NCI-H1436 (cell line): ENCODE measurements at regions not wholly inside any gene's neighbourhood (a gene's known extent, or its start where the extent isn't known, plus 50 kb on each side); places are given as distances from the start of the nearest gene placed in this dataset.
"Not testable (repeated sequence)": the region's sequence is repeated elsewhere in the genome, so short reads cannot be mapped to it uniquely, and the experiment has no call there.

Source experiments
- DNase-seq: peaks from one replicate; lab custom pipeline; 2025; lab: John Stamatoyannopoulos, UW

DNA sequence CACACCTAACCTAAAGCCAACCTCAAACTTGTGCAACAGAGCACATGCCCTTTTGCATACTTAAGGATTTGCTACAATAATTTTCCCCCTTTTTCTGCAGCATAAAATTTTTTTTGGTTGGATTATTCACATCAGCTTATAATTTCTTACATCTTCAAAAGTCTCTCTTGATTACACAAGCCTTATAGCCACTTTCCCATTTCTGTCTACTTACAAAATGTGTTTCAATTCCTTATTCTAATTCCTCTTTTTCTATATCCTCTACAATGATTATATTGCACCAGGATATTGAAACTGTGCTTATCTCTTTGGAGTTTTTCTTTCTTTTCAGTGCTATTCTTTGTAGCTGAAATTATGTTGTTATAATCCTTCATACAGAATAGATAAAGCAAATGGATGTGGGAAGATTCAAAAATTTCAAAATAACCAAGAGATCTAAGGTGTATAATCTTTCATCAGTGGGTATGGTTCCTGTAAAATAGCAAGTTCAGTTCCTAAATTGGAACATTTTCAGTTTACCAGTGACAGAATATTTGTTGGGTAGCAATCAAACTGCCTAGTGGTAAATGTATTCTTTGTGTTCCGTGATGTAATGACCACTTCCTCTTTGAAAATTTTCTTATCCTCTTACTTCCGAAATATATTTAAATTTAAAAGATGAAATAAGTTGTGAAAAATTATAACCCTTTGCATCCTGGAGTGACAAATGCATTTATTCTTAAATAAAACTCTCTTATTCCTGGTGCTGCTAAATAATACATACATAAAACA lies 386.8 kb upstream of the CHD1 start:
- no peak for DNase-seq

DNA sequence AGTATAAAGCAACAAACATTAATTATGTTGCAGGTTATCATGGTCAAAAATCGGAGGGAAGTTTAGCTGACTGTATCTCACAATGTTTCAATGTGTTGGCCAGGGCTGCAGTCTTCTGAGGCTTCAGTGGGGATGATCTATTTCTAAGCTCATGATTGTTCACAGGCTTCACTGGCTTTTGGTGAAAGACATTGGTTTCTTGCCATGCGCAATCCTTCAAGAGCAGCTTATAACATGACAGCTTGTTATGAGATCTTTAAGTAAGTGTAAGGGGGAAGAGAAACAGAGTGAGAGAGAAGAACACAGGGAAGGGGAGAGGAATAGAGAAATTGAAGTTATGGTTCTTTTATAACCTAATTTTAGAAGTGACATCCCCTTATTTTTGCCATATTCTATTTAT lies 385.9 kb upstream of the CHD1 start:
- no peak for DNase-seq

DNA sequence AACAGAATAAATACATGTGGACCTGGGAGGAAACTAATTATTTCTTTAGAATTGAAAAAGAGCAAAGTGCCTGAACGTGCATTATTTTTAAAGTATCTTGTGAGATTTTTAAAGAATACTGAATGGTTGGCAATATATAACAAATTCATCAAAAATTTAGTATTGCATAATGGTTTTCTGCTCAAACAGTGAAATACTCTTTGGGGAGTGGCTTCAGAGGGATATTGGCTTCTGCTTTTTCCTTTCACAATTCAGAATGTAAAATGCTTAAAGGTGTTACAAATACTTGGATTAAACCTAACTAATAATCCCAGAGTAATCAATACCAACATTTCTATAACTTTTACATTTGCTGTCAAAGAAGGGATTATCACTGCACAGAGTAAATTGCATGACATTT lies 379.3 kb upstream of the CHD1 start:
- no peak for DNase-seq

DNA sequence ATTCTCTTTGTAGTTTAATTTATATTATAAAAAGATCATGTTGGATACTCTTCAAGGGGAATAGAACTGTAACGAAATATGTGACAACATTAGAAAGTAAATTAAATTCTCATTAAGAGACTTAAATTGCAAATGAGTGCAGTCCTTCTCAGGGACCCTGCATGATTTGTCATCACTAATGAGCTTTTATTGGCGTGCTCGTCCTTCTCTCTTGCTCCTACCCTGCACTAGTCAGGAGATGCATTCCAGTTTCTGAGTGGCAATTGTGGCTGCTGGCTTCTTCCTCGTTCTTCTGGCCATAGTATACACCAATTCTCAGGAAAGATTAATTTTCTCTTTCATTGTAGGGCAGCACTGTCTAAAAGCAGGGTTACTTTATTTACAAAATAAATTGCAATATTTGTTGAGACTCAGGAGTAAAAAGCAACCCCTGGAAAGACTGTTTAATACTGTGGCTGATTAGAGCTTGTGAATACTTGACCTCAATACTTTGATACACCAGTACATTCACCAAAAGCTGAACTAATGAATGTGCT lies 376.3 kb upstream of the CHD1 start:
- DNase-seq, result no peak

DNA sequence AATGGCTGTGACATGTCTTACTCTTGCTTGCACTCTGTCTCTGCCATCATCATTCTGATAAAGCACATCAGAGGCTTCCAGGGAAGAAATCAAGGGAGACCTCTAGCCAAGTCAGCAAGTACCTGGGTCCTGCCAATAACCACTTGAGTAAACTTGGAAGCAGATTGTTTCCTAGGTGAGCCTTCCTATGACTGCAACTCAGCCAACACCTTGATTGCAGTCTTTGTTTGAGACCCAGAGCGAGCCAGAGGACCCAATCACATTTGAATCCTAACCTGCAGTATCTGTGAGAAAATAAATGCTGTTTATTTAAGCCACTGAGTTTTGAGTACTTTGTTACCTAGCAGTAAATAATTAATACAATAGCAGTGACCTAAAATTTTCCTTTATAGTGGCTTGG lies 356.8 kb upstream of the CHD1 start:
- no peak for DNase-seq

DNA sequence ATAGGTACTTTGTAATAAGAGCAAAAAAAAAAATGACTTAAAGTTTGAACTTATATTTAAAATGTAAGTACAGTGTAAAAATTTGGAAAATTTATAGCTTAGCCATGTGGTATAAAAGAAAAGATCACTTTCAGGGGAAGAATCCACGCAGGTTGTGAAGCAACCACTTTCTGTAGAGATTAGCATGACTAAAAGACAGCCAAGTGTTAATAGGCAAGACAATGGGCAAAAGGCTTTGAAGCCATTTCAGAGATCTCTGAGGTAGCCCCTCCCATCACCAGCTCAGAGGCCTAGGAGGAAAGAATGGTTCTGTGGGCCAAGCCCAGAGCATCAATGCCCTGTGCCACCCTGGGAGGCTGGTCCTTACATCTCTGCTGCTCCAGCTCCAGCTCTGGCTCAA lies 346.3 kb upstream of the CHD1 start:
- DNase-seq, result no peak

DNA sequence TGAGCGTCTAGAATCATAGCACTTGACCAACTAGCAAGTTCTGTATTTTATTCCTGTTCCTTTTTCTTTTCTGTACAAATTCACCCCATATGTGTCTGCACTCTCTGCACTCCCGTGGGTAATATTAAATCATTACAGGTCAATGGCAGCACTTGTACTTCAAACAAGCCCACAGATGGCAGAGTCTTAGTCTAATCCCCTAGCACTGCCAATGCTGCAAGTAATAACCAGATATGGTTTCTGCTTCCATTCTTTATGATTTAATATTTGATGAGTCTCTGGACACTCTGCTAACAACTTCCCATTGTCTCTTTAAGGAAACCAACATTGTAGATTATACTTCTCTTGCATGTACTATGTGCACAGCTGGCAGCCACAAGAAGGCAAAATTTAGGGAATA lies 343.8 kb upstream of the CHD1 start:
- peak; percentile 22 for DNase-seq

DNA sequence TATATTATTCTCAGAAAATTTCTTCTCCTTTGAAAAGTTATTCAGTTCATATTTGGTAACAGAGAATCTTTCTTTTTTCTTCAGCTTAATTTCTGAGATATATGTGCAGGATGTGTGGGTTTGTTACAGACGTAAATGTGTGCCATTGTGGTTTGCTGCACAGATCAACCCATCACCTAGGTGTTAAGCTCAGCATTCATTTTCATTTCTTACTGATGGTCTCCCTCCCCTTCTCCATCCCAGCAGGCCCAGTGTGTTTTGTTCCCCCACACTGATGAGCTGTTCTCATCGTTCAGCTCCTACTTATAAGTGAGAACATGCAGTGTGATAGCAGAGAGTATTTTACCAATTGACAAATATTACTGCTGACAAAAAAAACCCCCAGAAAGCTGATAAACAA lies 330.0 kb upstream of the CHD1 start:
- DNase-seq, result no peak

DNA sequence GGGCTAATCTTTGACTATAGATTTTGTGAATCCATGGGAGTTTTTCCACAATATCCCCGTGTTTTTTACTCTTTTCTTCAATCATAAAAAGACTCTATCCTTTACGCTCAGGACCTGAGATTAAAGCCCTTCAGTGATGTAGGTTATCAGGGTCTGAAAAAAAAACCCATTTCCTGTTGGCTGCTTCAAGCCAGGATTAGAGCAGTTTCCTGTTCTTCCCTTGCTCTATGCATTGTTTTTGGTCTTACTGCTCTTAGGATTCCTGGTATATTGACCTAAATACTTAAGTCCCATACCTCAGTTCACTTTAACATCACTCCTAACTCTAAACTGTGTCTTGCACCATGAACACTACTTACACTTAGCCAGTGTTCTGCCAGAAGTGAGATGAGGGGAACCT lies 319.3 kb upstream of the CHD1 start:
- no peak for DNase-seq

DNA sequence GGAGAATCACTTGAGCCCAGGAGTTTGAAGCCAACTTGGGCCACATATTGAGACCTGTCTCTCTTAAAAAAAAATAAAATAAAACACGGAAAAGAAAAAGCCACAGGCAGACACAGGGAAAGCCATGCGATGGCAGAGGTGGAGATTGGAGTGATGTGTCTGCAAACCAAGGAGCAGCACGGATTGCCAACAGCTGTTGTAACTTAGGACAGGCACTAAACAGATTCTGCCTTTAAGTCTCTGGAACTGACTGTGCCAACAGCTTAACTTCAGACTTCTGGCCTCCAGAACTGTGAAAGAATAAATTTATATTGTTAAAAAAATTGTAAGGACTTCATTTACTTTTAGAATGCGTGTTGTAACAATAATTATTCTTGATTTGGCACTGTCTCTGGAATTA lies 318.5 kb upstream of the CHD1 start:
- DNase-seq, result no peak

DNA sequence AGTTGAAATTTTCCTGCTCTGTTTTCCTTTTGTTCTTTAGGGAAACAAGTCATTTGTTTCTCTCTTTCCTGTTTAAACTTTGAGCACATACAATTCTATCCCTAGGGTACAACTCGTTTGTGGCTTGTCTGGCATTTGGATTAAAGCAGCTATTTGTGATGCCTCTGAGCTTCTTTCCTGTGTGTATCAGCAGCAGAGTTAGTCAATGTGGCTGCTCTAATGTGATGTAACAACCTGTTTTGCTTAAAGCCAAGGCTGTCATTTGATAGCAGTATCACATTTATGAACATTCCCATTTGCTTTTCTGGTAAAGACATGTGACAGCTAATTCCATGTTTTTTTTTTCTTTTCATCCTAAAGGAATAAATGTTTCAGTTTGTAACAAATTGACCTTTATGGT lies 314.3 kb upstream of the CHD1 start:
- DNase-seq, result no peak

DNA sequence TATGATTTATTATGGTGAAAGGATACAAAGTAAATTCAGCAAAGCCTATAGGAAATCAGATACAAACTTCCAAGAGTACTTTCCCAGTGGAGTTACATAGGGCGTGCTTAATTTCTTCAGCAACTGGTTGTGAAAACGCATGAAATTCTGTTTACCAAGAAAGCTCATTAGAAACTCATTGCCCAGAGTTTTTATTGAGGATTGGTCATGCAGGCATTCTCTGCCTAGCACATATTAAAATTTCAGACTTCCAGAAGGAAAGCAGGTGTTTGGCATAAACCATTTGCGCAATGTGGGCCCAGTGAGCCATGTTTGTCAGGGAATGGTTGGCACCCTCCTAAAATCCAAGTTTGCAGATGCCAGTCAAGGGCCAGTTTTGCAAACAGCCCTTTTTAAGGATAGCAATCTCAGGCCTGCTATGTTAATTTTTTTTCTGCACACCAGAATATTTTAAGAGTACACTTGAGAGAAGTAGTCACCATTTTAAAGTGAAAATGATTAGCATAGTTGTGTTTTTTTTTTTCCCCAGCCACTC lies 311.1 kb upstream of the CHD1 start:
- DNase-seq, result no peak

DNA sequence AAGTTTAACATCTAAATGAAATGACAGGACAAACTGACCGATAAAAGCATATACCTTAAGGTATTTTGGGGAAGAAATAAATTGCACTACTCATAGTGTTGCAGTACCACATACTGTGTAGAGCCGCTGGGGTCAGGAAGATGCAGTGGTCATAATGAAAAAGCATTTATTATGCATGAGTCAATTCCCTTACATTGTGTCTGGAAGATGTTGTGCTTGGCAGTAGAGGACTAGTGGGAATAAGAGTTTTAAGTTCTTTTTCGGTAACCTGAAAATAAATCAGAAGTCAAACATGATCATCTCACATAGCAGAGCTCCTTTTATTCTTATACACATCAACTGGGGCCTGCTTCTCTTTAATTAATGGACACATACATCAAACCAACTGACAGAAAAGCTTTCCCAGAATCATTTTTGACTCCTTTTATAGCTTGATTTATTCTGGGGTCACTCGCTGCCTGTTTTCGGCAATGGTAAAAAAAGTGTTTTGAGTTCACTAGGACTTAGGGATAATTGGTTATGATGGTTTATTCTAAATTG lies 262.5 kb upstream of the CHD1 start:
- no peak for DNase-seq

DNA sequence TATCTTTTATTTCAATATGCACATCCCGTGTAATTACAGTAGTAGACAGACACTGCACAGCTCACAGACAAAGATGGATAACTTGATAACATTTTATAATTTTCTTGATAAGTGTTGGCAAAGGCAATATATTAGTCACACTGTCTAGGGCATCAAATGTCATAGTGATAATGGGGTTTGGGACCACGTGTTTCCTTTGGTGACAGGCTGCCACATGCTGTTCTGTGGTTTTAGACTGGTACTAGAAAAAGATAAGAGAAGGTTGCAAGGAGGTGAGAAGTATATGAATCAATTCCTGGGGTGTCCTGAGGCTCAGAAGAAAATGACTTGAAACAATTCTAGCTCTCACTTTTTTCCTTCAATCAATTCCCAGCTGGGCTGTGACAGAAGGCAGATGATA lies 258.8 kb upstream of the CHD1 start:
- no peak for DNase-seq

DNA sequence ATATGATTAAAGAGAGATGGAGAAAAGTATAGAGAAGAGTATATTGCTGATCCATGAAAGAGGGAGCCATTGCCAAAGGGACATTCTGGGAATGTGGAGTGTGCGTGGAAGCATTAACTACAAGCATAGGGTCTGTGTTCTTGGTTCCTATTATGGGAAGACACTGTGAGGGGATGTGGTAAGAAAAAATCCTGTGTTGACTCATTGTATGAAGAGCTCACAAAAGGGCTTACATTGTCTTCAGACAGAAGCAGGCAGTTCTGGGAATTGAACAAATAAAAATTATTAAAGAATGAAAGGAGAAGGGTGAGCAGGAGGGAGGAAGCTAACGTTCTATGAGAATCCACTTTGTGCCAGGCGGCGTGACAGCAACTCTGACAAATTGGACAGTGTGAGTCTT lies 250.4 kb upstream of the CHD1 start:
- DNase-seq, result no peak

DNA sequence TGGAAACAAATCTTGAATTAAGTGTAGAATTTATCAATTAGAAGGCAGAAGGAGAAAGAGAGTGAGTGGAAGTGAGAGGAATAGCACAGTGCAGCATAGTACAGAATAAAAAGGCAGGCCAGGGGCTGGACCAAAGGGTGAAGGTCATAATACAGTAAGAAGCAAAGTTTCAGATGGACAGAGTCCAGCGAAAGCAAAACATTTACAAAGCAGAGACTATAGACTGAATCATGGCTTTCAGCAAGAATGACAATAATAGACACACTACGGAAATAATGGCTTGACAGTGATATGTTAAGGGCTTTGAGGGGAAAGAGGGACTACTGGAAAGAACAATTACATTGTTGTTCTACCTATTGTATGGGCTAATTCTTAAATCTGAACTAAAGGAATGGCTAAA lies 249.0 kb upstream of the CHD1 start:
- DNase-seq, result no peak

DNA sequence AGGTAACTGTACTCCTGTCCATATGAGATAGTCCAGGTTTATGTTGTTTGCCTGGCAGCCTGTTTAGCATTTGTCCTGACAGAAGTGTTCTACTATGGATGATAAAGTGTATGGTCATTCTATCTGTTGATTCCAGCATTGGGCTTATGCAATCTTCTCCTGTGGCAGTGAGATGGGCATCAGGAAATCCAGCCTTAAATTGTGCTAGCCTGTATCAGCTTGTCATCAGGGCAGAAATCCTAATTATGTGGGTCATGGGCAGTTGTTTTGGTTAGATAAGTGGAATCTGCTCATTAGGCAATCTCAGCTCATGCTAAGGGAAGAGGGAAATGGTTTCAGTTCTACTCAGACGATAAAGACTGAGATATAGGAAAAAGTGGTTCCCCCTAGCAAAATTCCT lies 247.4 kb upstream of the CHD1 start:
- no peak for DNase-seq

DNA sequence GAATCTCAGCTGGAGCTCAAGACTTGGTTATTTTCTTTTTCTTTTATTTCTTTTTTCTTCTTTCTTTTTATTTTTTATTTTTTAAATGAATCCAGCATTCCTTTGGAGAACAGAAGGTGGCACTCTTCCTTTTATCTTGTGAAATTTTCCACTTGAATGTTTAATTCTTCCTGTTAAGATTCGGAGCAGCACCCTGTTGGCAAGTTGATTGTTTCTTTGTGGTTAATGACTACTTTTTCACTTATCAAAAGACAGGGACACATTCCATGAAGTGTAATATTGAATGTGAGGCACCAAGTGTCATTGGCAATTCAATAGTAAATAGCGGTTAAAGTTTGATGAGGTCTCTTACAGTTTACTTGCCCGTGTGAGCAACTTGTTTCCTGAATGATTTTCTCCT lies 240.5 kb upstream of the CHD1 start:
- DNase-seq, result peak; percentile 1

DNA sequence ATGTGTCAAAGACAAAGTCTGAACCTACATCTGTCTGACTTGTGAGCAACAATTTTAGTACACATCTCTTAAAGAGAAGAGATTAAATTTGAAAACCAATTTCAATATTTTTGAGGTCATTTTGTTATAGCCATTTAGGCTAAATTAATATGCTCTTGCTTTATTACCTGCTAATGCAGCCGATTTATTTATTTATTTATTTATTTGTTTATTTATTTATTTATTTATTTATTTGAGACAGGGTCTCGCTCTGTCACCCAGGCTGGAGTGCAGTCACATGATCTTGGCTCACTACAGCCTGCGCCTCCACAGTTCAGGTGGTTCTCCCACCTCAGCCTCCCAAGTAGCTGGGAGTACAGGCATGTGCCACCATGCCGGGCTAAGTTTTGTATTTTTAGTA lies 232.7 kb upstream of the CHD1 start:
- not testable (repeated sequence) for DNase-seq

DNA sequence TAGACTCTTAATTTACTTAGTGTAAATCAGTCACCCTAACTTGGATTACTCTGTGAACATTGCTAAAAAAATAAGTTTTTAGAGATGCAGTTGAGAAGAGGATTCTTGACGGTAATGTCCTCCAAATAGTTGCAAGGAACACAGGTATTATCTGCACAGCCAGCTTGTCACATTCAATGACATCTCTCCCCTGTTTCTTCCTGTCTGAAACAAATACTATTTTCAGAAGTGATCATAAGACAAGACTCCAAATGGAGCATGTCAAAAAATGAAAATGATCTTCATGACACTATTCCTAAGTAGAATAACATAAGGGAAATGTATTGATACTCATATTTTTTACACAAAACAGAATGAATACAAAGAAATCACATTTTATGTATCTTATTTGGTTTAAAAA lies 227.9 kb upstream of the CHD1 start:
- no peak for DNase-seq

DNA sequence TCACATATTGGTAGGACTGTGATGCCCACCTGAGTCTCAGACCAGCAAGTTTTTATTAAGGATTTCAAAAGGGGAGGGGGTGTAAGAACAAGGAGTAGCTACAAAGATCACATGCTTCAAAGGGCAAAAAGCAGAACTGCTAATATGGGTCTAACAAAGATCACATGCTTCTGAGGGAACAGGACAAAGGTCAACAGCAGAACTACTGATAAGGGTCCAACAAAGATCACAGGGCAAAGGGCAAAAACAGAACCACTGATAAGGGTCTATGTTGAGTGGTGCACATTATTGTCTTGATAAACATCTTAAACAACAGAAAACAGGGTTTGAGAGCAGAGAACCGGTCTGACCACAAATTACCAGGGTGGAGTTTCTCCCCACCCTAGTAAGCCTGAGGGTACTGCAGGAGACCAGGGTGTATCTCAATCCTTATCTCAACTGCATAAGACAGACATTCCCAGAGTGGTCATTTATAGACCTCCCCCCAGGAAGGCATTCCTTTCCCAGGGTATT lies 214.5 kb upstream of the CHD1 start:
- not testable (repeated sequence) for DNase-seq

DNA sequence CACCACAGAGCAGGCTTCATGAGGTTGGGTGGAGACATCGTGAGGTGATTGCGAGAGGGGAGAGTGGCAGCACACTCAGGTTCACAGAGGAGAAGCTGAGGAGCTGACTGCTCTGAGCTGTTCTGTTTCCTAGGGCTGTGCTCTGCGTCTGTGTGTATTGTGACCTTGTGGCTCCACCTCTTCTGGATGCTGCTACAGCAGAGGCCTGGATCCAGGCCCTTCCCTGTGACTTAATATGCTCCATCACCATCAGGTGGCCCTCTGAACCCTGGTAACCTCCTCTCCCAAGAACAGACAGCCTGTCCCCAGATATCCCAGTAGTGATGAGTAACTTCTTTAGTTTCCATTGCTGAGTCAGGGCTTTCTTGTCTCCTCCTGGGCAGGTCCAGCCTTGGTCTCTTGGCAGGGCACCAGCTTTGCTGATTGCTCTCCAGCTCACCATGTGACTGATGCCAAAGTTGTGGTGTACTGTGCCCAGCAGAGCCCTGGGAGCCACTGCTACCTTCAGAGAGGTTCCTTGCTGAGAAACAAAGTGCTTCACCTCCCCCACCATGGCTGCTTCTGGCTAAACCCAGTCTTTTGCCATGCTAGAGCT lies 212.8 kb upstream of the CHD1 start:
- DNase-seq, result no peak

DNA sequence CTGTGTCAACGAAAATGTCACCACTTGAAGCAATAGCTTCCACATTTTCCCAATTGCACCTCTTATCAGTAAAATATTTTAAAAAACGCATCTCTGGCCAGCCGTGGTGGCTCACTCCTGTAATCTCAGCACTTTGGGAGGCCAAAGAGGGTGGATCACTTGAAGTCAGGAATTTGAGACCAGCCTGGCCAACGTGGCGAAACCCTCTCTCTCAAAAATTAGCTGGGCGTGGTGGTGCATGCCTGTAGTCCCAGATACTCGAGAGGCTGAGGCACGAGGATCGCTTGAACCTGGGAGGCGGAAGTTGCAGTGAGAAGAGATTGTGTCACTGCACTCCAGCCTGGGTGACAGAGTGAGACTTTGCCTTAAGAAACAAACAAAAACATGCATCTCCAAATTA lies 210.1 kb upstream of the CHD1 start:
- DNase-seq, result no peak
